ENCODE measurements at regions not wholly inside any gene's neighbourhood (a gene's known extent, or its start where the extent isn't known, plus 50 kb on each side); places are given as distances from the start of the nearest gene placed in this dataset.
"Not testable (repeated sequence)": the region's sequence is repeated elsewhere in the genome, so short reads cannot be mapped to it uniquely, and the experiment has no call there.

- not testable (repeated sequence) for H3K56ac ChIP-seq (ENCODE audit: insufficient read length, low read depth, low read length); H2BK12ac ChIP-seq (ENCODE audit: insufficient read length, low read depth, low read length); DNase-seq; H3K9ac ChIP-seq (ENCODE audit: extremely low read depth, insufficient read length, low read length); H3K27me3 Mint-ChIP-seq (ENCODE audit: low read depth); H3K27ac ChIP-seq (ENCODE audit: insufficient read length, low read depth, low read length); H4K91ac ChIP-seq (ENCODE audit: insufficient read length, low read depth, low read length); H2BK20ac ChIP-seq (ENCODE audit: low read depth, low read length, poor library complexity, severe bottlenecking); H2AK5ac ChIP-seq (ENCODE audit: insufficient read length, low read length); H4K20me1 ChIP-seq (ENCODE audit: control insufficient read depth, insufficient read depth, insufficient read length); H3K9me3 ChIP-seq (ENCODE audit: control insufficient read depth, low read depth, low read length); H3K79me2 ChIP-seq (ENCODE audit: insufficient read depth, low read length); H3K4me1 Mint-ChIP-seq; H2AFZ ChIP-seq (ENCODE audit: low read length); H3K23me2 ChIP-seq (ENCODE audit: insufficient read length, low read depth, low read length, poor library complexity, severe bottlenecking); H3K4me3 Mint-ChIP-seq; H3K4me2 ChIP-seq (ENCODE audit: insufficient read depth, insufficient read length, low read length); H4K5ac ChIP-seq (ENCODE audit: insufficient read length, low read depth, low read length); H3K4me1 ChIP-seq (ENCODE audit: insufficient read depth, low read length); H3K14ac ChIP-seq (ENCODE audit: insufficient read depth, low read length); H4K8ac ChIP-seq (replicated peaks; ENCODE audit: insufficient read length, low read depth, low read length); H3K4ac ChIP-seq (ENCODE audit: low read depth, low read length); H2BK15ac ChIP-seq (ENCODE audit: low read depth, low read length); H3K27ac Mint-ChIP-seq; H2BK5ac ChIP-seq (ENCODE audit: insufficient read length, low read length); H3K18ac ChIP-seq (ENCODE audit: insufficient read length, low read depth, low read length); H3K79me1 ChIP-seq (ENCODE audit: insufficient read depth, low read depth, low read length, poor library complexity, severe bottlenecking); H3K27me3 ChIP-seq (ENCODE audit: insufficient read depth, low read length); H2BK120ac ChIP-seq (ENCODE audit: low read depth, low read length, poor library complexity, severe bottlenecking); H3K23ac ChIP-seq (ENCODE audit: insufficient read length, low read depth, low read length); H3T11ph ChIP-seq (ENCODE audit: low read length)
- Mint-ChIP-seq H3K9me3 (peaks cover 10 to 22% of the 10 kb centered on the region in 2 experiments; a peak in 4 of 5 replicates), H3K36me3 (ENCODE audit: insufficient read depth in 1 of 3, low read depth in 3 of 3) (peaks cover 1 to 16% (median 12%) of the 10 kb centered on the region in 3 experiments; a peak in 6 of 7 replicates)
- no CpG with 5 or more reads among the region's 11 CpGs for WGBS (ENCODE audit: extremely low coverage, insufficient read length, low lambda C conversion rate)
Observed at GRCh38 chr3:144023543-144023942, 51.9 kb downstream of the DIPK2A start.

Data from H9 (cell line).